Fibroblast of pulmonary artery (primary cell): ENCODE measurements at regions not wholly inside any gene's neighbourhood (a gene's known extent, or its start where the extent isn't known, plus 50 kb on each side); places are given as distances from the start of the nearest gene placed in this dataset.
"Not testable (repeated sequence)": the region's sequence is repeated elsewhere in the genome, so short reads cannot be mapped to it uniquely, and the experiment has no call there.

Experiments
- DNase-seq: peaks from one replicate; pipeline ENCODE4 v3.0.0-alpha.2; 2010; ENCODE audit warnings: low read depth
- H3K4me3 ChIP-seq: replicated peaks from 2 replicates; pipeline ENCODE4 v1.5.1; 2011; ENCODE audit warnings: low read depth, mild to moderate bottlenecking, control low read depth, low read length, moderate library complexity
- TF ChIP-seq, protein P1 (sequence below): IDR thresholded peaks from 2 replicates; pipeline ENCODE4 v1.5.1; 2011; ENCODE audit warnings: mild to moderate bottlenecking, control low read depth, low read length, inconsistent platforms; ENCODE audit errors: missing control alignments

DNA sequence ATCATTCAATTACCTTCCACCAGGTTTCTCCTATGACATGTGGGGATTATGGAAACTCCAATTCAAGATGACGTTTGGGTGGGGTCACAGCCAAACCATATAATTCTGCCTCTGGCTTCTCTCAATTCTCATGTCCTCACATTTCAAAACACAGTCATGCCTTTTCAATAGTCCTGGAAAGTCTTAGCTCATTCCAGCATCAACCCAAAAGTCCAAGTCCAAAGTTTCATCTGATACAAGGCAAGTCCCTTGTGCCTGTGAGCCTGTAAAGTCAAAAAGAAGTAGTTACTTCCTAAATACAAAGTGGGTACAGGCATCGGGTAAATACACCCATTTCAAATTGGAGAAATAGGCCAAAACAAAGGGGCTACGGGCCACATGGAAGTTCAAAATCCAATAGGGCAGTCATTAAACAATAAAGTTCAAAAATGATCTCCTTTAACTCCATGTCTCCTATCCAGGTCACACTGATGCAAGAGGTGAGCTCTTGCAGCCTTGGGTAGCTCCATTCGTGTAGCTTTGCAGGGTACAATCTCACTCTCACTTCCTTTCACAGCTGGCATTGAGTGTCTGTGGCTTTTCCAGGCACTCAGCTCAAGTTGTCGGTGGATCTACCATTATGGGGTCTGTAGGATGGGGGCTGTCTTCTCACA, 112.9 kb downstream of the FCRL5 start:
- TF ChIP-seq, protein P1, sequence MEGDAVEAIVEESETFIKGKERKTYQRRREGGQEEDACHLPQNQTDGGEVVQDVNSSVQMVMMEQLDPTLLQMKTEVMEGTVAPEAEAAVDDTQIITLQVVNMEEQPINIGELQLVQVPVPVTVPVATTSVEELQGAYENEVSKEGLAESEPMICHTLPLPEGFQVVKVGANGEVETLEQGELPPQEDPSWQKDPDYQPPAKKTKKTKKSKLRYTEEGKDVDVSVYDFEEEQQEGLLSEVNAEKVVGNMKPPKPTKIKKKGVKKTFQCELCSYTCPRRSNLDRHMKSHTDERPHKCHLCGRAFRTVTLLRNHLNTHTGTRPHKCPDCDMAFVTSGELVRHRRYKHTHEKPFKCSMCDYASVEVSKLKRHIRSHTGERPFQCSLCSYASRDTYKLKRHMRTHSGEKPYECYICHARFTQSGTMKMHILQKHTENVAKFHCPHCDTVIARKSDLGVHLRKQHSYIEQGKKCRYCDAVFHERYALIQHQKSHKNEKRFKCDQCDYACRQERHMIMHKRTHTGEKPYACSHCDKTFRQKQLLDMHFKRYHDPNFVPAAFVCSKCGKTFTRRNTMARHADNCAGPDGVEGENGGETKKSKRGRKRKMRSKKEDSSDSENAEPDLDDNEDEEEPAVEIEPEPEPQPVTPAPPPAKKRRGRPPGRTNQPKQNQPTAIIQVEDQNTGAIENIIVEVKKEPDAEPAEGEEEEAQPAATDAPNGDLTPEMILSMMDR = no peak
- no peak for DNase-seq
- no peak overlapping the region for H3K4me3 ChIP-seq

DNA sequence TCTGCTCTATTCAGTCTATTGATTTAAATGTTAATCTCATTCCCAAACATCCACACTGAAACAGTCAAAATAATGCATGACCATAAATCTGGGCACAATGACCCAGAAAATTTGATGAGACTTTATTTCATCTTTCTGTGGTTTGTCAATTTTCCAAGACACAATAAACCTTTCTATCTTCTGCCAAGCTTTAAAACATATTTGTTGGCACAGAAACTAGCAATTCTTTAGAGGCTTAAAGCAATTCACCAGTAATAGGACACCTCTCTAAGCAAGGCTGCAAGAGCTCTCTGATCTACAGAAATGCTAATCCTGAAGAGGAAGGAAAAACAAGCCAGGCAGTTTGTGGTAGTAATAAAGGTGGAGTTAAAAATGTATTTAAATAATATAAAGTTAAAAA, 113.7 kb downstream of the FCRL5 start:
- DNase-seq = no peak
- no peak overlapping the region for H3K4me3 ChIP-seq
- TF ChIP-seq, protein P1 = no peak

- TF ChIP-seq, protein P1 = no peak
- DNase-seq = peak; percentile 16
- H3K4me3 ChIP-seq = no peak overlapping the region
Observed at GRCh38 chr1:157438146-157438545, 114.2 kb downstream of the FCRL5 start.

DNA sequence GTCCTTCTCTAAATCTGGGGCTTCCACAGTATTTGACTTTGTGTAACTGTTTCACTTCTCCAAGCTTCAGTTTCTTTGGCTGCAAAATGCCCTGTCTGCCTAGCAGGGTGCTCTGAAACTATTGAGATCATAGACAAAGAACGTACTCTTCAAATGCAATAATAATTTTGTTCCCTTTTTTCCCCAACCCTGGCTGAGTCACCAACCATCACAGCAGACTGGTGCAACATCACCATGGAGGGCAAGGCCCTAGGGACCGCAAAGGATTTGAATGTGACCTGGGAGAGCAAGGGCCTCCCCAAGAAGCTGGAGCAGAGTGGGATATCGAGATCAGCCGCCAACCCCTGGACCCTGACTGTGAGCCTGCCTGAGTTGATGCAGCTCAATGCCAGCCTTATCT, 115.0 kb downstream of the FCRL5 start:
- DNase-seq = no peak
- H3K4me3 ChIP-seq = no peak overlapping the region
- TF ChIP-seq, protein P1 = no peak

DNA sequence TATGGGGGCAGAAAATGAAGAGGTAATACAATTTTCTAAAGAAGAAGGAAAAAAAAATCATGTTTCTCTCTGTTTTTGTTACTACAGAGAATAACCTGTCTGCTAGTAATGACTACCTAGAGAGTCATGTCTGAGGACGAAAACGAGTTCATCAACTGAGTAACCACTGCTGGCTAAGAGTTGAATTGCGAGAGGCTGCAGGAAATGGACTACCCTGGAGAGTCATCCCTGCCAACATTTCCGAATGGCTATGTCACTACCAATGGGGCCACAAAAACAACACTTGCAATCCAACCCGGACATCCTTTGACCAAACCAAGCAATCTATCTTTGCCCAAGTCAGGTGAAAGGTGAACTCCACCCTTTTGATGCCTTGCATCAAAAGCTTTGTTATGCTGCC, 120.6 kb downstream of the FCRL5 start:
- peak; percentile 13 for DNase-seq
- TF ChIP-seq, protein P1 = no peak
- no peak overlapping the region for H3K4me3 ChIP-seq

- DNase-seq = peak; percentile 10
- TF ChIP-seq, protein P1 = no peak
- no peak overlapping the region for H3K4me3 ChIP-seq
Observed at GRCh38 chr1:157429601-157430240, 122.6 kb downstream of the FCRL5 start.

DNA sequence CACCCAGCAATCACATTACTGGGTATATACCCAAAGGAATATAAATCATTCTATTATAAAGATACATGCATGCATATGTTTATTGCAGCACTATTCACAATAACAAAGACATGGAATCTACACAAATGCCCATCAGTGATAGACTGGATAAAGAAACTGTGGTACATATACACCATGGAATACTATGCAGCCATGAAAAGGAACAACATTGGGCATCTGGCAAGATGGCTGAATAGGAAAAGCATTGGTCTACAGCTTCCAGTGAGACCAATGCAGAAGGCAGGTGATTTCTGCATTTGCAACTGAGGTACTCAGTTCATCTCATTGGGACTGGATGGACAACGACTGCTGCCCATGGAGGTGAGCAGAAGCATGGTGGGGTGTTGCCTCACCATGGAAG, 128.6 kb downstream of the FCRL5 start:
- not testable (repeated sequence) for H3K4me3 ChIP-seq, DNase-seq
